ENCODE measurements at regions not wholly inside any gene's neighbourhood (a gene's known extent, or its start where the extent isn't known, plus 50 kb on each side); places are given as distances from the start of the nearest gene placed in this dataset.

GRCh38 chr1:217270101-217270500 lies 360.8 kb downstream of the GPATCH2 start:
- Histone ChIP-seq H3K9me3 (ENCODE audit: control insufficient read depth in 2 of 2, insufficient read depth in 1 of 2, low read depth in 1 of 2, low read length in 1 of 2) (no peaks in the 10 kb centered on the region), H3K27ac (ENCODE audit: low read depth in 2 of 2, low read length in 1 of 2) (no peak overlapping the region), H3K4me3 (ENCODE audit: low read depth in 1 of 2, low read length in 2 of 2) (no peak overlapping the region), H3K4me1 (ENCODE audit: control insufficient read depth in 2 of 2, insufficient read depth in 2 of 2, low read length in 1 of 2) (no peaks in the 10 kb centered on the region), H3K27me3 (ENCODE audit: control insufficient read depth in 1 of 2, insufficient read depth in 2 of 2, low read length in 2 of 2) (no peaks in the 10 kb centered on the region), H3K36me3 (ENCODE audit: control insufficient read depth in 2 of 2, insufficient read depth in 2 of 2, low read length in 1 of 2) (no peaks in the 10 kb centered on the region)
- WGBS, 2 donors = 38 to 44% methylated on average over 4 of the region's 4 CpGs

GRCh38 chr1:217268058-217268457 lies 362.8 kb downstream of the GPATCH2 start:
- WGBS, 2 donors = 68 to 76% methylated on average over 5 of the region's 5 CpGs
- Histone ChIP-seq H3K9me3 (ENCODE audit: control insufficient read depth in 2 of 2, insufficient read depth in 1 of 2, low read depth in 1 of 2, low read length in 1 of 2) (no peaks in the 10 kb centered on the region), H3K27me3 (ENCODE audit: control insufficient read depth in 1 of 2, insufficient read depth in 2 of 2, low read length in 2 of 2) (no peaks in the 10 kb centered on the region), H3K27ac (ENCODE audit: low read depth in 2 of 2, low read length in 1 of 2) (no peak overlapping the region), H3K4me3 (ENCODE audit: low read depth in 1 of 2, low read length in 2 of 2) (no peak overlapping the region), H3K36me3 (ENCODE audit: control insufficient read depth in 2 of 2, insufficient read depth in 2 of 2, low read length in 1 of 2) (no peaks in the 10 kb centered on the region), H3K4me1 (ENCODE audit: control insufficient read depth in 2 of 2, insufficient read depth in 2 of 2, low read length in 1 of 2) (no peaks in the 10 kb centered on the region)

DNA sequence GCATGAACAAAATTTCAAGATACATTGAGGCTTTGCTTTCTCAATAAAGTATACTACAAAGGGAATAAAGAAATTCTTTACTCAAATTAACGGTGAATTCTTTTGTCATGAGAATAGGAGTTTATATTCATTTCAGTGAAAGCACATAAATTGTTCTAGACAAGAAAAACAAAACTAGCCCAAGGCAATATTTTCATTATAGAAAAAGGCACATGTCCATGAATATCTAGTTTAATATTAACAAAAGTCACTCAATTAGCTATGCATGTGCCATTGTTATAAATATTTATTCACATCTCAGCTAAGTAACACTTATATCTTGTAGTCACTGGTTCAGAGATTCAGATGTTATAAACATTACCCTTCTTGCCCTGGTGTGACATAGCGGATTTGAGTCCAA lies 369.3 kb downstream of the GPATCH2 start:
- WGBS, 2 donors = 65 to 75% methylated on average over 2 of the region's 2 CpGs

DNA sequence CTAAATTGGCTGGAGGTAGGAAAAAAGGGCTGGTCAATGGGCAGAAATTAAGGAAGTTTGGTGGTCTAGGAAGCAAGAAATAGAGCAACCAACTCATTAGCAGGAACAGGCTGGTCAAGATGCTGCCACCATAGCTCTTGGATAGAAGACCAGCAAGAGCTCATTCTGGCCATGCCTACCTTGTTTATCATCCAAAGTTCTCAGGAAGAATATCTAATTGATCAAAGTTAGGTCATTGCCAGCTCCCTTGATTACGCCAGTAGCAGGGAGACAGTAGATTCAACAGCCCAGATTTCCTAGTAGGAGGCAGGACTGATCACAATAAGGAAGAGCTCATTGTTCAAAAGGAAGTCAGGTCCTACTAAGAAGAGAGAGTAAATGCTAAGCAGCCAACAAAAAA lies 370.2 kb downstream of the GPATCH2 start:
- peaks cover 0 to 3% of the 10 kb centered on the region in 2 donors for H3K27me3 ChIP-seq (ENCODE audit: control insufficient read depth in 1 of 2, insufficient read depth in 2 of 2, low read length in 2 of 2)

More for the DNA sequence above, 369.3 kb downstream of the GPATCH2 start:
- H3K36me3 ChIP-seq (ENCODE audit: control insufficient read depth in 2 of 2, insufficient read depth in 2 of 2, low read length in 1 of 2) = no peaks in the 10 kb centered on the region
- no peaks in the 10 kb centered on the region for H3K9me3 ChIP-seq (ENCODE audit: control insufficient read depth in 2 of 2, insufficient read depth in 1 of 2, low read depth in 1 of 2, low read length in 1 of 2)
- H3K27me3 ChIP-seq (ENCODE audit: control insufficient read depth in 1 of 2, insufficient read depth in 2 of 2, low read length in 2 of 2) = peaks cover 0 to 3% of the 10 kb centered on the region in 2 donors
- H3K27ac ChIP-seq (ENCODE audit: low read depth in 2 of 2, low read length in 1 of 2) = no peak overlapping the region
- no peaks in the 10 kb centered on the region for H3K4me1 ChIP-seq (ENCODE audit: control insufficient read depth in 2 of 2, insufficient read depth in 2 of 2, low read length in 1 of 2)
- no peak overlapping the region for H3K4me3 ChIP-seq (ENCODE audit: low read depth in 1 of 2, low read length in 2 of 2)

GRCh38 chr1:217253985-217254384 lies 376.9 kb downstream of the GPATCH2 start:
- no peak overlapping the region for H3K27ac ChIP-seq (ENCODE audit: low read depth in 2 of 2, low read length in 1 of 2)
- H3K36me3 ChIP-seq (ENCODE audit: control insufficient read depth in 2 of 2, insufficient read depth in 2 of 2, low read length in 1 of 2) = no peaks in the 10 kb centered on the region
- no peaks in the 10 kb centered on the region for H3K4me1 ChIP-seq (ENCODE audit: control insufficient read depth in 2 of 2, insufficient read depth in 2 of 2, low read length in 1 of 2)
- H3K27me3 ChIP-seq (ENCODE audit: control insufficient read depth in 1 of 2, insufficient read depth in 2 of 2, low read length in 2 of 2) = no peaks in the 10 kb centered on the region
- H3K9me3 ChIP-seq (ENCODE audit: control insufficient read depth in 2 of 2, insufficient read depth in 1 of 2, low read depth in 1 of 2, low read length in 1 of 2) = no peaks in the 10 kb centered on the region
- no peak overlapping the region for H3K4me3 ChIP-seq (ENCODE audit: low read depth in 1 of 2, low read length in 2 of 2)

More for the DNA sequence above, 370.2 kb downstream of the GPATCH2 start:
- WGBS, 2 donors = 82 to 85% methylated on average over 1 of the region's 1 CpG
- no peaks in the 10 kb centered on the region for H3K4me1 ChIP-seq (ENCODE audit: control insufficient read depth in 2 of 2, insufficient read depth in 2 of 2, low read length in 1 of 2)
- no peak overlapping the region for H3K4me3 ChIP-seq (ENCODE audit: low read depth in 1 of 2, low read length in 2 of 2)
- H3K27ac ChIP-seq (ENCODE audit: low read depth in 2 of 2, low read length in 1 of 2) = no peak overlapping the region
- H3K36me3 ChIP-seq (ENCODE audit: control insufficient read depth in 2 of 2, insufficient read depth in 2 of 2, low read length in 1 of 2) = no peaks in the 10 kb centered on the region
- no peaks in the 10 kb centered on the region for H3K9me3 ChIP-seq (ENCODE audit: control insufficient read depth in 2 of 2, insufficient read depth in 1 of 2, low read depth in 1 of 2, low read length in 1 of 2)

- WGBS, 2 donors = 61 to 68% methylated on average over 2 of the region's 2 CpGs
Observed at GRCh38 chr1:217253351-217253750, 377.5 kb downstream of the GPATCH2 start.

GRCh38 chr1:217251121-217251520 lies 379.8 kb downstream of the GPATCH2 start:
- Histone ChIP-seq H3K27me3 (ENCODE audit: control insufficient read depth in 1 of 2, insufficient read depth in 2 of 2, low read length in 2 of 2) (no peaks in the 10 kb centered on the region), H3K4me1 (ENCODE audit: control insufficient read depth in 2 of 2, insufficient read depth in 2 of 2, low read length in 1 of 2) (no peaks in the 10 kb centered on the region), H3K9me3 (ENCODE audit: control insufficient read depth in 2 of 2, insufficient read depth in 1 of 2, low read depth in 1 of 2, low read length in 1 of 2) (no peaks in the 10 kb centered on the region), H3K36me3 (ENCODE audit: control insufficient read depth in 2 of 2, insufficient read depth in 2 of 2, low read length in 1 of 2) (no peaks in the 10 kb centered on the region), H3K4me3 (ENCODE audit: low read depth in 1 of 2, low read length in 2 of 2) (no peak overlapping the region), H3K27ac (ENCODE audit: low read depth in 2 of 2, low read length in 1 of 2) (no peak overlapping the region)
- 67 to 82% methylated on average over 1 of the region's 1 CpG for WGBS, 2 donors

More at GRCh38 chr1:217253351-217253750, 377.5 kb downstream of the GPATCH2 start:
- no peak overlapping the region for H3K4me3 ChIP-seq (ENCODE audit: low read depth in 1 of 2, low read length in 2 of 2)
- H3K4me1 ChIP-seq (ENCODE audit: control insufficient read depth in 2 of 2, insufficient read depth in 2 of 2, low read length in 1 of 2) = no peaks in the 10 kb centered on the region
- H3K27ac ChIP-seq (ENCODE audit: low read depth in 2 of 2, low read length in 1 of 2) = no peak overlapping the region
- H3K27me3 ChIP-seq (ENCODE audit: control insufficient read depth in 1 of 2, insufficient read depth in 2 of 2, low read length in 2 of 2) = no peaks in the 10 kb centered on the region
- no peaks in the 10 kb centered on the region for H3K9me3 ChIP-seq (ENCODE audit: control insufficient read depth in 2 of 2, insufficient read depth in 1 of 2, low read depth in 1 of 2, low read length in 1 of 2)
- H3K36me3 ChIP-seq (ENCODE audit: control insufficient read depth in 2 of 2, insufficient read depth in 2 of 2, low read length in 1 of 2) = no peaks in the 10 kb centered on the region

- Histone ChIP-seq H3K4me1 (ENCODE audit: control insufficient read depth in 2 of 2, insufficient read depth in 2 of 2, low read length in 1 of 2) (no peaks in the 10 kb centered on the region), H3K27ac (ENCODE audit: low read depth in 2 of 2, low read length in 1 of 2) (no peak overlapping the region)
- WGBS, 2 donors = 49 to 79% methylated on average over 3 of the region's 3 CpGs
Observed at GRCh38 chr1:217249857-217250256, 381.0 kb downstream of the GPATCH2 start.

GRCh38 chr1:217244971-217245370 lies 385.9 kb downstream of the GPATCH2 start:
- H3K27ac ChIP-seq (ENCODE audit: low read depth in 2 of 2, low read length in 1 of 2) = no peak overlapping the region
- no peaks in the 10 kb centered on the region for H3K27me3 ChIP-seq (ENCODE audit: control insufficient read depth in 1 of 2, insufficient read depth in 2 of 2, low read length in 2 of 2)
- WGBS, 2 donors = 46 to 54% methylated on average over 5 of the region's 5 CpGs
- H3K36me3 ChIP-seq (ENCODE audit: control insufficient read depth in 2 of 2, insufficient read depth in 2 of 2, low read length in 1 of 2) = no peaks in the 10 kb centered on the region
- H3K9me3 ChIP-seq (ENCODE audit: control insufficient read depth in 2 of 2, insufficient read depth in 1 of 2, low read depth in 1 of 2, low read length in 1 of 2) = no peaks in the 10 kb centered on the region
- no peak overlapping the region for H3K4me3 ChIP-seq (ENCODE audit: low read depth in 1 of 2, low read length in 2 of 2)
- H3K4me1 ChIP-seq (ENCODE audit: control insufficient read depth in 2 of 2, insufficient read depth in 2 of 2, low read length in 1 of 2) = no peaks in the 10 kb centered on the region

More at GRCh38 chr1:217249857-217250256, 381.0 kb downstream of the GPATCH2 start:
- Histone ChIP-seq H3K9me3 (ENCODE audit: control insufficient read depth in 2 of 2, insufficient read depth in 1 of 2, low read depth in 1 of 2, low read length in 1 of 2) (no peaks in the 10 kb centered on the region), H3K36me3 (ENCODE audit: control insufficient read depth in 2 of 2, insufficient read depth in 2 of 2, low read length in 1 of 2) (no peaks in the 10 kb centered on the region), H3K4me3 (ENCODE audit: low read depth in 1 of 2, low read length in 2 of 2) (no peak overlapping the region), H3K27me3 (ENCODE audit: control insufficient read depth in 1 of 2, insufficient read depth in 2 of 2, low read length in 2 of 2) (no peaks in the 10 kb centered on the region)

GRCh38 chr1:217240656-217241055 lies 390.2 kb downstream of the GPATCH2 start:
- Histone ChIP-seq H3K27me3 (ENCODE audit: control insufficient read depth in 1 of 2, insufficient read depth in 2 of 2, low read length in 2 of 2) (no peaks in the 10 kb centered on the region), H3K9me3 (ENCODE audit: control insufficient read depth in 2 of 2, insufficient read depth in 1 of 2, low read depth in 1 of 2, low read length in 1 of 2) (no peaks in the 10 kb centered on the region), H3K4me1 (ENCODE audit: control insufficient read depth in 2 of 2, insufficient read depth in 2 of 2, low read length in 1 of 2) (no peaks in the 10 kb centered on the region), H3K4me3 (ENCODE audit: low read depth in 1 of 2, low read length in 2 of 2) (no peak overlapping the region), H3K36me3 (ENCODE audit: control insufficient read depth in 2 of 2, insufficient read depth in 2 of 2, low read length in 1 of 2) (no peaks in the 10 kb centered on the region), H3K27ac (ENCODE audit: low read depth in 2 of 2, low read length in 1 of 2) (no peak overlapping the region)
- 49 to 55% methylated on average over 2 of the region's 2 CpGs for WGBS, 2 donors

Measured in esophagus (tissue), 2 donors.